ENCODE measurements at regions not wholly inside any gene's neighbourhood (a gene's known extent, or its start where the extent isn't known, plus 50 kb on each side); places are given as distances from the start of the nearest gene placed in this dataset.
A peak's percentile ranks its signal among the peaks of the same experiment; 100 is the strongest.
"Not testable (repeated sequence)": the region's sequence is repeated elsewhere in the genome, so short reads cannot be mapped to it uniquely, and the experiment has no call there.

- DNase-seq, result no peak
Measured at GRCh38 chr10:85491652-85492051, 874.9 kb downstream of the GRID1 start.

DNA sequence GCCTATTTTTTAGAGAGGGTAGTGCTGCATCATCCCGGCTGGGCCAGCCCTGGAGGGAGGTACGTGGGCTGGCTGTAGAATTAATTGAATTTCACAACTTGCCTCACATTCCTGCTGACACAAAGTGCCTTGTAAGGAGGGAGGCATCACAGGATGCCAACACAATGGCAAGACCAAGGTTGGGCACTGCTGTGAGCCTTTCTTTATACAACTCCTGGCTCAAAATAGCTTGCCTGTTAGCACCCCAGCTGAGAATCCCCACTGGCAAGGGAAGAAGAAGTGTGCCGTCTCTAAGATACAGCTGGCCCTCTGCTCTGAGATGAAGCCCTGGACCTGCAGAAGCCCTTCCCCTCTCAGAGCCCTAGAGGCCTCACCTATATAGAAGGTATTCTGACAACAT is 873.9 kb downstream of the GRID1 start:
- no peak for DNase-seq

DNA sequence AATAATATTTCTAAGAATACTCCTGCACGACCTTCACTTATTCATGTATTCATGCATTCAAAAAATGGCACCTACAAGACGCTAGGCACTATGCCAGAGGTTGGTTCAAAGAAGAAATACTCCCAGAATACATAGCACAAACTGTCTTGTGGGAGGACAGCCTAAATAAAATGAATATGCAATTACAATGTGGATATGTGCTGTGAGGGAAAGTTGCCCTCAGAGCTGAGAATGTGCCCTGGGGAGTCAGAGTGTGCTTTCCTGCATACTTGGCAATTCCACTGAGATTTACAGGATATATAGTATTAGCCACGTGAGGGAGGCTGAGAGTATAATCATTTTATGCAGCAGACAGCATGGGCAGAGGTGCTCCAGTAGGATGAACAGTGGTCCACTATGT is 872.9 kb downstream of the GRID1 start:
- no peak for DNase-seq

DNA sequence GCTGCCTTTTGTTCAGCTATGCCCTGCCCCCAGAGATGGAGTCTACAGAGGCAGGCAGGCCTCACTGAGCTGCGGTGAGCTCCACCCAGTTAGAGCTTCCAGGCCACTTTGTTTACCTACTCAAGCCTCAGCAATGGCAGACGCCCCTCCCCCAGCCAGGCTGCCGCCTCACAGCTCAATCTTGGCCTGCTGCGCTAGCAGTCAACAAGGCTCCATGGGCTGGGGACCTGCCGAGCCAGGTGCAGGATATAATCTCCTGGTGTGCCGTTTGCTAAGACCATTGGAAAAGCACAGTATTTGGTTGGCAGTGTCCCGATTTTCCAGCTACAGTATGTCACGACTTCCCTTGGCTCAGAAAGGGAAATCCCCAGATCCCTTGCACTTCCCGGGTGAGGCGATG is 862.0 kb downstream of the GRID1 start:
- not testable (repeated sequence) for DNase-seq

DNA sequence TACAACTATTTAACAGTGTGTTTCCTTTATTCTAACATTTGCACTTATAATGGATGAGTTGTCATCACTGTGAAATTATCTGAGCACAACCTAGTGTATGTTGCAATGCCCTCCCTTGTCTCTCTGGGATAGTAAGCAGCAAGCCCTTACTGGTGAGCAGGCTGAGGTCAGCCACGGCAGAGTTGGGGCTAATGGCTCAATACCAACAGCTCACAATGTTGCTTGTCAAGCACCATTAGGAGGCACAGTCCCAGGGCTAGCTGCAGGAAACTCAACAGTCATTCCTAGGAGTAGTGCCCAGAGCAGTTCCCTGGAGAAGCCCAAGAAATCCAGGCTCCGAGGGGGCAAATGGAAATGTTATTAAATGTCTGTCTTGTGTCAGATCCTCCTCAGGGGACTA is 858.4 kb downstream of the GRID1 start:
- DNase-seq, result no peak

GRCh38 chr10:85510682-85511081 is 855.9 kb downstream of the GRID1 start:
- DNase-seq, result no peak

DNA sequence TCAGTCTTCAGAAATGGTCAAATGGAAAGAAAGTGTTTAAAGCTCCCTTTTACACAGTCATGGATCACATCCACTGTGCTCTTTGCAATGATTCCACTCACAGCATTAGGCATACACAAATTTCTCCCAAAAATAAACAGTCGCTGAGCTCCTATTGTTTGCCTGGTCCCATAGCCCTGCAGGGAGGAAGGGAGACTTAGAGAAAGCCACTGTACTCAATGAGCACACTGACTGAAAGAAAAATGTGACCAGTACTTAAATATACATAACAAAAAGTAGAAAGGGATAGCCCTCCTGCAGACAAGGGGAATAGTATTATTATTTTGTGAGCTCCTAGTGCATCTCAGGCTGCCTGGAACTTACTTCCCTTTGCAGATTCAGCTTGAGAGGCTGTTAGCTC is 853.2 kb downstream of the GRID1 start:
- DNase-seq, result no peak

DNA sequence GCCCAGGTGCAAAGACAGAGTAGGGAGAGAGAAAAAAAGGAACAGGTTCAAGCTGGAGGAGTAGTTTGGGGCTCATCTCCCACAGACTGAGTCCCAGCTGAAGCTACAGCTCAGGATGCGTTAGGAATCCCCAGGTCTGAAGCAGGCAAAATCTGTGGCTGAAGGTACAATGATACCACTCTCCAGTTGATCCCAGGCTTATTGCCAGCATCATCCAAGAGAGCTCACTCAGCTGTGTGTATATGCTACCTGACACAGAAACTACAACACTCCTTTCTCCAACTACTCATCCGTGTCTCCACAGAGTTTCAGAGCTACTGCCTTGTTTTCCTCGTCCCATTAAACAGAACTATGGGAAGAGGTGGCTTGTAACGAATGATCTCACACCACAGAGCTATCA is 851.3 kb downstream of the GRID1 start:
- no peak for DNase-seq

- peak; percentile 56 for DNase-seq
Measured at GRCh38 chr10:85524001-85524666, 842.5 kb downstream of the GRID1 start.

GRCh38 chr10:85527616-85528317 is 838.8 kb downstream of the GRID1 start:
- peak; percentile 15 for DNase-seq

- DNase-seq, result no peak
Measured at GRCh38 chr10:85528318-85528652, 838.3 kb downstream of the GRID1 start.

DNA sequence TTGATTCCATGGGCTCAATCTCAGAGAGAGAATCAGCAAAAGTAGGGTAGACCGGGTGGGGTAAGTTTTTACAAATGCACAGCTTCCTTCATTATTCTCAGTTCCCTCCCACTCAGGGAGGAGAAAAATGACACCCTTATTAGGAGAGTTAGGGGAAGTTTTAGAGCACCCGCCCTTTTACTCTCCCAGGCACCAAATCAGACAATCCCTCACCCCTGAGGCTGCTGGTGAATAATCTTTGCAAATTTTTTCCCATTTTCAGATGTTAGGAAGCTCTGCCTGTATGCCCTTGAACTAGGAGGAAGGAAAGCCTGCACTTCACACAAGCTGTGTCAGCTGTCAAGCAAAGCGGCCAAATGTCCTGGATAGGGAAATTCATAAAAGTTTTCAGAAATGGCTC is 834.9 kb downstream of the GRID1 start:
- DNase-seq, result no peak

DNA sequence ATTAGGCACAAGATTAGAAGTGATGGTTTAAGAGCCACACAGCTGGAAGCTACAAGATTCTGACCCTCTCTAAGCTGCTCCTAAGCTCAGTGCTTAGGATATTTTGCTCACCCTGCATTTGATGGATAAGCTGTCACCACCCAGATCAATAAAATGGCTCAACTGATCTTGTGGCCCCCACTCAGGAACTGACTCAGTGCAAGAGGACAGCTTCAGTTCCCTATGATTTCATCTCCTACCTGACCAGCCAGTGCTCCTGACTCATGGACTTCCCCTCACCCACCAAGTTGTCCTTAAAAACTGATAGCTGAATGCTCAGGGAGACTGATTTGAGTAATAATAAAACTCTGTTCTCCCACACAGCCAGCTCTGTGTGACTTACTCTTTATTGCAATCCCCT is 833.8 kb downstream of the GRID1 start:
- DNase-seq, result no peak

DNA sequence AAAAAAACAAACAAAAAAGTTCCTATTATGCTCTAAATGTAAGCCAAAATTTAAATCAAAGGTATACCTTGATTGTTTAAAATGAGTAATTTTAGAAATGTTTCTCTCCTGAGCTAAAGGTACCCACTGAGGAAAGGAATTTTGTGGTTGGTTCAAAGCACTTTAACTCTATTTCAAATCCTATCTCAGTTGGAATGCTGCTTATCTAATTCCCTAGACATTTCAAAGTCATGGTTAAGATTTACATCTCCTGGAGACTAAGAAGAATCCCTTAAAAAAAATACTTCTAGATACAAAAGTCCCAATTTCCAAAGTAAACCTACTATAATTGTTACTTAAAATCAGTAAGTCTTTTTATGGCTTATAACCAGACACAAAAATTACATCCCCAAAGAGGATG is 830.7 kb downstream of the GRID1 start:
- no peak for DNase-seq

GRCh38 chr10:85537561-85537960 is 829.0 kb downstream of the GRID1 start:
- DNase-seq, result no peak

DNA sequence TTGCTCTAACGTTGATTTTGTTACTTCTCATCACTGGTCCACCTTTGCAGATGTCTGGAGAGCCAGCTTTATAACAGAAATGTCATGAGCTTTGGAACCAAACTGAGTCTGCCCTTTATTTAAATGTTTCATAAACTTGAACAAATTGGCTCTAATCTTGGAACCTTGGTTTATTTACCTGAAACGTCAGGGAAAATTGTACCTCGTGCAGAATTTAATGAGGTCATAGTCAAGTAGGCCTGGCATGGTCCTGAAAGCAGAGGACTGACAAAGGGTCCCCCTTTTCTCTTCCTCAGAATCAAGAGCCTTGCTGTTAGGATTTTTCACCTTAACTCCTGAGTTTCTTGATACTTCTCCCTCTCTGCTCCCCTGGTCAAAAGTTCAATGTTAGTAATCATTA is 828.0 kb downstream of the GRID1 start:
- no peak for DNase-seq

DNA sequence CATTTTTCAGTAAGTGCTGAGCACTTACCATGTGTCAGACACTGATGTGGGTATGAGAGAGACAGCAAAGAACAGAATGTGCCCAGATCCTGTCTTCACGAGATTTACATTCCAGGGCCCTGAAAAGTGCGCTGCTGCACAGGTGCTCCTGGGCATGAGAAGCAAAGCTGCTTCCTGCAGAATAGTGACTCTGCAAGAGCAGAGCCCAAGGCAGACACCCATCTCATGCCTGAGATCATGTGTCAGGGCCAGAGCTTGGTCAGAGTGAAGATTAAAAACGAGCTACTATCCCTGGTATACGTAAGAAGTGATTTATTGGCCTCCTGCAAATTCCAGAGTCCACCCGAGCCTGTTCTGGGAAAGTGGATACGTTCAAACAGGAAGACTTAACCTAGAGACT is 824.4 kb downstream of the GRID1 start:
- no peak for DNase-seq

DNA sequence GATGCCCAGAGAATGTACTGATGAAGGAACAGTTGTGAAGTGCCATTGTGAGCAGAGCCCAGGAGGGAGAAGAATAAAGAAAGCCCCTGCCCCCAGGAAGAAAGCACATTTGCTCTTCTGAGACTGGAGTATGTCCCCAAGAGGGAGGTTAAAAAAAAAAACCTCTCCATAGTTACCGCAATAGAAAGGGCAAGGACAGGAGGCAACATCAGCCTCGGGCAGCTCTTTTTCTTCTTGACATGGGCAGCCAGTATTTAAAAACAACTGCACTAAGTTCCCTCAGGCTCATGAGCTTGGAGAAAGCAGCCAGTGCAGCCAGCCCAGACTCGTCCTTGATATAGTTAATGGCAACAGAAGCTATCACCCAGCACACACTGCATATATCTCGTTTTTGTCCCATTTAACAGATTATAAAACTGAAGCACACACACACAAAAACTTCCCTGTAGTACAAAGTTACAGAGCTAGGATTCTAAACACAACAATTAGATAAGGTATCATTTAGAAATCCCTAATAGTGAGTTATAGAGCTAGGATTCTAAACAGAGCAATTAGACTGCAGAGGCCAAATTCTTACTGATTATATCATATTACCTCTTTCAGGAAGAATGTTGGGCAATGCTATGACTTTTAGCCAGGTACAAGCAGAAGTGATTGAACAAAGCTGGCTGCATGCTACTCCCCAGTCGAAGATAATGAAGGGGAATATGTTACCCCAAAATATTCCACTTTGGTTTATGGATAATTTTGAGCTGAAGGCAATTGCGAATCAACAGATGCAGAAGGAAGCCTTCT is 823.5 kb downstream of the GRID1 start:
- DNase-seq, result no peak

GRCh38 chr10:85544956-85545355 is 821.6 kb downstream of the GRID1 start:
- no peak for DNase-seq

DNA sequence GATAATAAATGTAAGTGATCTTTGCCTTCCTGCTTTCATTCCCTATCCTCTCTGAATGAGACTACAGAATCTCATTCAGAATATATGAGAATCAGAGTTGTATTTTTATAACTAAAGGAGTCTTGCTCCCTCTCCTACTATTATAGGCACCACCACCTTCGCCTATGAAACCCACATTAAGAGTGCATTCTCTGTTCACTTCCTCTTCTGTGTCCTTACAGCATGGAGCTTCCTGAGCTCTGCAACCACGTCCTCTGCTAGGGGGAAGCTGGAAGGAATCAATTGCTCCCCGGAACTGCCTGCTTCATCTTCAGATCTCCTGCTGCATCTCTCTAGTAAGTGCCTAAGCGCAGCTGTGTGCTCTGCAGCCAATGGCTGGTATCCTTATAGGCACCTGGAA is 820.7 kb downstream of the GRID1 start:
- no peak for DNase-seq

GRCh38 chr10:85547460-85548023 is 819.1 kb downstream of the GRID1 start:
- no peak for DNase-seq

GRCh38 chr10:85548034-85548433 is 818.6 kb downstream of the GRID1 start:
- DNase-seq, result peak; percentile 20

Data from fibroblast of skin of abdomen (primary cell).